ENCODE measurements at regions not wholly inside any gene's neighbourhood (a gene's known extent, or its start where the extent isn't known, plus 50 kb on each side); places are given as distances from the start of the nearest gene placed in this dataset.

- Histone ChIP-seq H3K27me3 (ENCODE audit: control insufficient read depth in 2 of 2, insufficient read depth in 2 of 2, low read length in 2 of 2) (no peaks in the 10 kb centered on the region), H3K27ac (ENCODE audit: insufficient read depth, low read depth, low read length) (no peak overlapping the region), H3K79me2 (ENCODE audit: control insufficient read depth, insufficient read depth, low read length) (no peaks in the 10 kb centered on the region), H3K36me3 (ENCODE audit: control insufficient read depth in 2 of 2, extremely low read depth in 1 of 2, insufficient read depth in 2 of 2, low read length in 2 of 2) (no peaks in the 10 kb centered on the region), H4K20me1 (replicated peaks; ENCODE audit: control insufficient read depth, extremely low read depth, insufficient read depth, low read length) (no peaks in the 10 kb centered on the region), H3K4me2 (ENCODE audit: insufficient read depth, low read length) (no peak overlapping the region), H3K9me3 (replicated peaks; ENCODE audit: control insufficient read depth, insufficient read depth, low read length) (no peaks in the 10 kb centered on the region), H3K4me3 (replicated peaks in 1 of 3; ENCODE audit: insufficient read depth in 1 of 3, low read depth in 1 of 3, low read length in 3 of 3) (no peak overlapping the region), H3K4me1 (ENCODE audit: control insufficient read depth, extremely low read depth, insufficient read depth, low read length) (no peaks in the 10 kb centered on the region), H2AFZ (ENCODE audit: low read depth, low read length) (no peak overlapping the region), H3K9ac (replicated peaks; ENCODE audit: extremely low read depth, insufficient read depth, low read length) (no peak overlapping the region), H3K9me1 (replicated peaks; ENCODE audit: control insufficient read depth, extremely low read depth, insufficient read depth, low read length) (no peaks in the 10 kb centered on the region)
- ChIA-PET POLR2A (no interaction called here), CTCF (no interaction called here)
- DNase-seq (ENCODE audit: low read depth, low spot score) (no peak), FAIRE-seq (no peak)
- TF ChIP-seq EZH2 (IDR thresholded peaks at IDR 0.05; ENCODE audit: borderline replicate concordance, low read depth, low read length, severe bottlenecking) (no peak), CTCF (IDR thresholded peaks at IDR 0.05; ENCODE audit: extremely low read depth in 1 of 2, insufficient read depth in 1 of 2, low read depth in 1 of 2, low read length in 2 of 2) (no peak), GATA2 (IDR thresholded peaks at IDR 0.05; ENCODE audit: insufficient read depth, insufficient read length, low read depth, low read length) (no peak), JUN (IDR thresholded peaks at IDR 0.05; ENCODE audit: borderline replicate concordance, insufficient read depth, insufficient read length, low read depth) (no peak), MYC (IDR thresholded peaks at IDR 0.05; ENCODE audit: low read depth, low read length) (no peak), POLR2AphosphoS5 (IDR thresholded peaks at IDR 0.05; ENCODE audit: insufficient read depth, low read depth, low read length) (no peak)
- no TSS peak for BruUV-seq (replicated peaks)
- intact Hi-C loops (cut with micrococcal nuclease) (no loop called here), dilution Hi-C loops (cut with MboI; ENCODE audit: extremely low pct_ligation_motif_present, low sequenced_read_pairs) (no loop called here)
Observed at GRCh38 chr16:20178297-20178696, 104.6 kb upstream of the GPR139 start.

- FAIRE-seq (no peak), DNase-seq (ENCODE audit: low read depth, low spot score) (no peak)
- Histone ChIP-seq H3K79me2 (ENCODE audit: control insufficient read depth, insufficient read depth, low read length) (no peaks in the 10 kb centered on the region), H3K36me3 (ENCODE audit: control insufficient read depth in 2 of 2, extremely low read depth in 1 of 2, insufficient read depth in 2 of 2, low read length in 2 of 2) (no peaks in the 10 kb centered on the region), H2AFZ (ENCODE audit: low read depth, low read length) (no peak overlapping the region), H3K4me2 (ENCODE audit: insufficient read depth, low read length) (no peak overlapping the region), H3K9me1 (replicated peaks; ENCODE audit: control insufficient read depth, extremely low read depth, insufficient read depth, low read length) (no peaks in the 10 kb centered on the region), H3K4me1 (ENCODE audit: control insufficient read depth, extremely low read depth, insufficient read depth, low read length) (no peaks in the 10 kb centered on the region), H3K4me3 (replicated peaks in 1 of 3; ENCODE audit: insufficient read depth in 1 of 3, low read depth in 1 of 3, low read length in 3 of 3) (no peak overlapping the region), H3K27ac (ENCODE audit: insufficient read depth, low read depth, low read length) (no peak overlapping the region), H3K9me3 (replicated peaks; ENCODE audit: control insufficient read depth, insufficient read depth, low read length) (no peaks in the 10 kb centered on the region), H3K27me3 (ENCODE audit: control insufficient read depth in 2 of 2, insufficient read depth in 2 of 2, low read length in 2 of 2) (no peaks in the 10 kb centered on the region), H4K20me1 (replicated peaks; ENCODE audit: control insufficient read depth, extremely low read depth, insufficient read depth, low read length) (no peaks in the 10 kb centered on the region), H3K9ac (replicated peaks; ENCODE audit: extremely low read depth, insufficient read depth, low read length) (no peak overlapping the region)
- ChIA-PET POLR2A (no interaction called here), CTCF (no interaction called here)
- TF ChIP-seq JUN (IDR thresholded peaks at IDR 0.05; ENCODE audit: borderline replicate concordance, insufficient read depth, insufficient read length, low read depth) (no peak), FOS (IDR thresholded peaks at IDR 0.05; ENCODE audit: borderline replicate concordance, insufficient read depth, low read length) (no peak), MAX (IDR thresholded peaks at IDR 0.05; ENCODE audit: insufficient read depth, insufficient read length) (no peak), GATA2 (IDR thresholded peaks at IDR 0.05; ENCODE audit: insufficient read depth, insufficient read length, low read depth, low read length) (no peak), CTCF (IDR thresholded peaks at IDR 0.05; ENCODE audit: extremely low read depth in 1 of 2, insufficient read depth in 1 of 2, low read depth in 1 of 2, low read length in 2 of 2) (no peak), MYC (IDR thresholded peaks at IDR 0.05; ENCODE audit: low read depth, low read length) (no peak), POLR2A (IDR thresholded peaks at IDR 0.05; ENCODE audit: low read depth, low read length) (no peak), EZH2 (IDR thresholded peaks at IDR 0.05; ENCODE audit: borderline replicate concordance, low read depth, low read length, severe bottlenecking) (no peak), POLR2AphosphoS5 (IDR thresholded peaks at IDR 0.05; ENCODE audit: insufficient read depth, low read depth, low read length) (no peak)
- dilution Hi-C loops (cut with MboI; ENCODE audit: extremely low pct_ligation_motif_present, low sequenced_read_pairs) = no loop called here
- BruUV-seq (replicated peaks) = no TSS peak
- intact Hi-C loops (cut with micrococcal nuclease) = no loop called here
Observed at GRCh38 chr16:20175358-20175757, 101.7 kb upstream of the GPR139 start.
